DND-41 (cell line): ENCODE measurements at regions not wholly inside any gene's neighbourhood (a gene's known extent, or its start where the extent isn't known, plus 50 kb on each side); places are given as distances from the start of the nearest gene placed in this dataset.

Source experiments
- ATAC-seq: fragments of 200-7000 bp; cut with Tn5 transposase; 3 replicates; pipeline ENCODE4 v1.9.1; 2021; ENCODE audit warnings: low read depth; ENCODE audit not compliant: insufficient read depth
- DNase-seq: peaks from one replicate; pipeline ENCODE4 v3.0.0-alpha.2; 2020
- H2AFZ ChIP-seq: 2 replicates; pipeline ENCODE4 v1.6.0; 2012; ENCODE audit warnings: low read depth, low read length
- H3K27ac ChIP-seq: 2 replicates; pipeline ENCODE4 v1.5.1; 2012; ENCODE audit warnings: low read length, inconsistent platforms
- H3K27me3 ChIP-seq: fragments of 200-600 bp; sonication (generic); 2 replicates; pipeline ENCODE4 v1.6.0; 2012; ENCODE audit warnings: low read length, mild to moderate bottlenecking, inconsistent platforms; ENCODE audit not compliant: insufficient read depth, poor library complexity
- H3K36me3 ChIP-seq: 2 replicates; pipeline ENCODE4 v1.5.1; 2012; ENCODE audit warnings: low read length, inconsistent platforms; ENCODE audit not compliant: insufficient read depth
- H3K4me1 ChIP-seq: 2 replicates; pipeline ENCODE4 v1.5.1; 2012; ENCODE audit warnings: mild to moderate bottlenecking, low read length; ENCODE audit not compliant: insufficient read depth
- H3K4me2 ChIP-seq: 2 replicates; pipeline ENCODE4 v1.6.0; 2012; ENCODE audit warnings: mild to moderate bottlenecking, moderate library complexity, low read length, inconsistent platforms; ENCODE audit not compliant: insufficient read depth
- H3K4me3 ChIP-seq, 2 experiments: fragments of 200-600 bp in 1 of 2; shearing (Covaris generic) in 1 of 2; 2 replicates each; pipeline ENCODE4 v1.5.1; 2012 to 2016; ENCODE audit warnings: inconsistent platforms in 2 of 2, low read length in 2 of 2, mild to moderate bottlenecking in 2 of 2, low read depth in 1 of 2, moderate library complexity in 1 of 2
- H3K79me2 ChIP-seq: 2 replicates; pipeline ENCODE4 v1.6.0; 2012; ENCODE audit warnings: low read length, inconsistent platforms; ENCODE audit not compliant: insufficient read depth
- H3K9ac ChIP-seq: 2 replicates; pipeline ENCODE4 v1.6.0; 2012; ENCODE audit warnings: low read depth, mild to moderate bottlenecking, inconsistent platforms, low read length, moderate library complexity
- H3K9me3 ChIP-seq: 2 replicates; pipeline ENCODE4 v1.5.1; 2012; ENCODE audit warnings: low read length, moderate library complexity, mild to moderate bottlenecking, inconsistent platforms; ENCODE audit not compliant: insufficient read depth, severe bottlenecking
- H4K20me1 ChIP-seq: 2 replicates; pipeline ENCODE4 v1.6.0; 2012; ENCODE audit warnings: low read length; ENCODE audit not compliant: insufficient read depth
- CTCF ChIP-seq: IDR thresholded peaks from 2 replicates; pipeline ENCODE4 v1.5.1; 2012; ENCODE audit warnings: borderline replicate concordance, low read length, moderate library complexity, mild to moderate bottlenecking; ENCODE audit not compliant: poor library complexity, severe bottlenecking; ENCODE audit errors: extremely low read depth
- EZH2 ChIP-seq: IDR thresholded peaks from 3 replicates; pipeline ENCODE4 v1.6.1; 2012; ENCODE audit warnings: borderline replicate concordance, low read depth, mild to moderate bottlenecking, moderate library complexity, low read length, inconsistent platforms; ENCODE audit not compliant: severe bottlenecking

DNA sequence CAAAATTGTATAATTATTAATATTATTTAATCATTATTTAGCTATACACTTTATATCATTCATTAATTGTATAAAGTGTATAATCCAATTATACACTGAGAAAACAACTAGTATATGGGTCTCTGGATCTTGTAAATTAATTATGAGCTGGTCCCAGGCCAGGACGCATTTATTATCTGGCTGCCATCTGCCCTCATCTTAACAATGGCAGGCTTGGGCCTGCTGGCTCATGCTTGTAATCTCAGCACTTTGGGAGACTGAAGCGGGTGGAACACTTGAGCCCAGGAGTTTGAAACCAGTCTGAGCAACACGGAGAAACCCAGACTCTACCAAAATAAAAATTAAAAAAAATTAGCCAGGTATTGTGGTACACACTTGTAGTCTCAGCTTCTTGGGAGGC lies 502.2 kb upstream of the NRXN1 start:
- H3K36me3 ChIP-seq: no peaks in the 10 kb centered on the region
- H3K79me2 ChIP-seq: no peaks in the 10 kb centered on the region
- H3K9me3 ChIP-seq: no peaks in the 10 kb centered on the region
- H3K27me3 ChIP-seq: no peaks in the 10 kb centered on the region
- ATAC-seq: no peak
- H4K20me1 ChIP-seq: no peaks in the 10 kb centered on the region
- no peak overlapping the region for H3K4me3 ChIP-seq
- no peak overlapping the region for H3K9ac ChIP-seq
- H3K4me2 ChIP-seq: no peak overlapping the region
- H2AFZ ChIP-seq: no peak overlapping the region
- H3K27ac ChIP-seq: no peak overlapping the region
- TF ChIP-seq EZH2: no peak
- no peak for TF ChIP-seq CTCF
- no peak for DNase-seq
- no peaks in the 10 kb centered on the region for H3K4me1 ChIP-seq

GRCh38 chr2:51528156-51528555 lies 496.2 kb upstream of the NRXN1 start:
- Histone ChIP-seq H3K9ac (no peak overlapping the region), H4K20me1 (no peaks in the 10 kb centered on the region), H3K27me3 (no peaks in the 10 kb centered on the region), H3K9me3 (no peaks in the 10 kb centered on the region), H3K27ac (no peak overlapping the region), H2AFZ (no peak overlapping the region), H3K4me2 (no peak overlapping the region), H3K4me3 (no peak overlapping the region), H3K79me2 (no peaks in the 10 kb centered on the region), H3K4me1 (no peaks in the 10 kb centered on the region), H3K36me3 (no peaks in the 10 kb centered on the region)
- ATAC-seq (no peak), DNase-seq (no peak)
- TF ChIP-seq CTCF: no peak
- TF ChIP-seq EZH2: no peak

DNA sequence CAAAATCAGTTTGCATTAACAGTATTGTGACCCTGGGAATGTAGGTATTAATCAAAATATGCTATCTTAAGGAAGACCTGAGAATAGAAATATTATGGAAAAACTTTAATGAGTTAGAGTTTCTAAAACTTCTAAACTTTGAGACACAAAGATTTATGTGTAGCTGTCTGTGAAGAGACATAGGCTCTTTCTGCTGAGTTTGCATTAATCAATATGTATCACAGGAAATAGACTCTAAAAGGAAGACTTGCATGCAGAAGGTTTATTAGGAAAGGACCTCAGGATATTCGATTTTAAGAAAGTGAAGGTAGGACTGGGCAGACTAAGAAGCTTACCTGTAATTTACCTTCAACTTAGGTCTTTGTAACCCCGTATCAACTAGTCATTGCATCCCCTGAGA lies 494.8 kb upstream of the NRXN1 start:
- no peaks in the 10 kb centered on the region for H3K36me3 ChIP-seq
- no peak overlapping the region for H3K9ac ChIP-seq
- H2AFZ ChIP-seq: no peak overlapping the region
- H3K27ac ChIP-seq: no peak overlapping the region
- DNase-seq (no peak), ATAC-seq (no peak)
- H3K4me2 ChIP-seq: no peak overlapping the region
- no peak overlapping the region for H3K4me3 ChIP-seq
- no peaks in the 10 kb centered on the region for H3K9me3 ChIP-seq
- no peak for TF ChIP-seq CTCF
- no peak for TF ChIP-seq EZH2
- H3K27me3 ChIP-seq: no peaks in the 10 kb centered on the region
- H3K79me2 ChIP-seq: no peaks in the 10 kb centered on the region
- H3K4me1 ChIP-seq: no peaks in the 10 kb centered on the region
- H4K20me1 ChIP-seq: no peaks in the 10 kb centered on the region

DNA sequence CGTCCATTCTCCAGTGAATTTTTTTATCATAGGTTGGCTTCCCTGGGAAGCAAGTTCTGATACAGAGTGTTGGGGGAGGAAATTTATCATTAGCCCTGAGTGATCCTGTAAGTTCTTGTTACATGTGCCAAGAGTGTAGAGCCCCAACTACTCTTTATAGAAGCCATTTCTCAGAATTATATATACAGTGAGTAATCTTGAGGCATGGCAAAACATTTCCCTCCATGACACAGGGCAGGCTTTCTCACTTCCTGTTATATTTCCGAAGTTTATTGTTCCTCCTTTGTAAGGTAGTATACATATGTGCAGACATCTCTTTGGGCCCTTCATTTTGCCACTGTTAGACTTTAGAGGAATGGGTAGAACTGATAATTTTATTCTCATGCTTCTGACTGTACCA lies 484.7 kb upstream of the NRXN1 start:
- TF ChIP-seq EZH2: no peak
- no peak for TF ChIP-seq CTCF
- Histone ChIP-seq H3K27ac (no peak overlapping the region), H3K36me3 (no peaks in the 10 kb centered on the region), H3K79me2 (no peaks in the 10 kb centered on the region), H3K9ac (no peak overlapping the region), H3K4me3 (no peak overlapping the region), H2AFZ (no peak overlapping the region), H3K4me2 (no peak overlapping the region), H3K4me1 (no peaks in the 10 kb centered on the region), H3K9me3 (no peaks in the 10 kb centered on the region), H4K20me1 (no peaks in the 10 kb centered on the region), H3K27me3 (no peaks in the 10 kb centered on the region)
- DNase-seq (no peak), ATAC-seq (no peak)
